Activated naive CD8-positive, alpha-beta T cell treated with anti-CD3 and anti-CD28 coated beads for 36 hours (primary cell): ENCODE measurements at regions not wholly inside any gene's neighbourhood (a gene's known extent, or its start where the extent isn't known, plus 50 kb on each side); places are given as distances from the start of the nearest gene placed in this dataset.
A peak's percentile ranks its signal among the peaks of the same experiment; 100 is the strongest.

Experiments
- DNase-seq: peaks from one replicate; pipeline ENCODE4 v3.0.0; 2021
- H3K27ac Mint-ChIP-seq: one replicate; pipeline ENCODE4 v1.8.0; 2022; ENCODE audit warnings: mild to moderate bottlenecking, moderate library complexity, mixed read lengths
- H3K27me3 Mint-ChIP-seq: one replicate; pipeline ENCODE4 v1.8.0; 2022; ENCODE audit warnings: mild to moderate bottlenecking, mixed read lengths
- H3K36me3 Mint-ChIP-seq: one replicate; pipeline ENCODE4 v1.8.0; 2021; ENCODE audit warnings: mild to moderate bottlenecking, mixed read lengths
- H3K4me1 Mint-ChIP-seq: one replicate; pipeline ENCODE4 v1.8.0; 2021; ENCODE audit warnings: mixed read lengths
- H3K4me3 Mint-ChIP-seq: one replicate; pipeline ENCODE4 v1.8.0; 2022; ENCODE audit warnings: mild to moderate bottlenecking, moderate library complexity, mixed read lengths
- H3K9me3 Mint-ChIP-seq: one replicate; pipeline ENCODE4 v1.8.0; 2022; ENCODE audit warnings: mixed read lengths

- H3K9me3 Mint-ChIP-seq = peaks cover 13% of the 10 kb centered on the region
- H3K4me1 Mint-ChIP-seq = no peaks in the 10 kb centered on the region
- DNase-seq = no peak
- no peak overlapping the region for H3K27ac Mint-ChIP-seq
- H3K4me3 Mint-ChIP-seq = no peak overlapping the region
- H3K27me3 Mint-ChIP-seq = peaks cover 9% of the 10 kb centered on the region
- H3K36me3 Mint-ChIP-seq = no peaks in the 10 kb centered on the region
These were observed 97.1 kb upstream of the SLC66A3 start for GRCh38 chr2:11058129-11058528.

GRCh38 chr2:11060376-11061169 lies 94.7 kb upstream of the SLC66A3 start:
- Mint-ChIP-seq H3K27ac (no peak overlapping the region), H3K27me3 (peaks cover 16% of the 10 kb centered on the region), H3K4me1 (no peaks in the 10 kb centered on the region), H3K36me3 (no peaks in the 10 kb centered on the region), H3K9me3 (peaks cover 15% of the 10 kb centered on the region), H3K4me3 (no peak overlapping the region)
- no peak for DNase-seq

GRCh38 chr2:11065833-11066485 lies 89.3 kb upstream of the SLC66A3 start:
- peaks cover under 1% of the 10 kb centered on the region for H3K4me1 Mint-ChIP-seq
- no peak for DNase-seq
- H3K27me3 Mint-ChIP-seq = peaks cover 20% of the 10 kb centered on the region
- H3K4me3 Mint-ChIP-seq = no peak overlapping the region
- H3K36me3 Mint-ChIP-seq = no peaks in the 10 kb centered on the region
- no peak overlapping the region for H3K27ac Mint-ChIP-seq
- peaks cover 4% of the 10 kb centered on the region for H3K9me3 Mint-ChIP-seq

GRCh38 chr2:11067221-11068078 lies 87.8 kb upstream of the SLC66A3 start:
- DNase-seq = no peak
- Mint-ChIP-seq H3K4me1 (peaks cover 2% of the 10 kb centered on the region), H3K4me3 (no peak overlapping the region), H3K27ac (no peak overlapping the region), H3K36me3 (no peaks in the 10 kb centered on the region), H3K27me3 (peaks cover 26% of the 10 kb centered on the region), H3K9me3 (peaks cover 3% of the 10 kb centered on the region)

GRCh38 chr2:11068079-11068741 lies 87.1 kb upstream of the SLC66A3 start:
- Mint-ChIP-seq H3K27ac (no peak overlapping the region), H3K9me3 (peaks cover 1% of the 10 kb centered on the region), H3K4me1 (peaks cover 2% of the 10 kb centered on the region), H3K4me3 (no peak overlapping the region), H3K36me3 (no peaks in the 10 kb centered on the region), H3K27me3 (peaks cover 34% of the 10 kb centered on the region)
- DNase-seq = no peak

GRCh38 chr2:11068856-11069526 lies 86.3 kb upstream of the SLC66A3 start:
- Mint-ChIP-seq H3K27ac (no peak overlapping the region), H3K27me3 (peaks cover 38% of the 10 kb centered on the region), H3K36me3 (no peaks in the 10 kb centered on the region), H3K4me1 (peaks cover 2% of the 10 kb centered on the region), H3K4me3 (no peak overlapping the region), H3K9me3 (no peaks in the 10 kb centered on the region)
- DNase-seq = no peak

- no peaks in the 10 kb centered on the region for H3K36me3 Mint-ChIP-seq
- H3K9me3 Mint-ChIP-seq = no peaks in the 10 kb centered on the region
- no peak for DNase-seq
- no peak overlapping the region for H3K4me3 Mint-ChIP-seq
- no peak overlapping the region for H3K27ac Mint-ChIP-seq
- peaks cover 36% of the 10 kb centered on the region for H3K27me3 Mint-ChIP-seq
- peaks cover 2% of the 10 kb centered on the region for H3K4me1 Mint-ChIP-seq
These were observed 85.6 kb upstream of the SLC66A3 start for GRCh38 chr2:11069566-11070185.

- Mint-ChIP-seq H3K36me3 (no peaks in the 10 kb centered on the region), H3K4me1 (peaks cover 2% of the 10 kb centered on the region), H3K4me3 (no peak overlapping the region), H3K9me3 (no peaks in the 10 kb centered on the region), H3K27me3 (peaks cover 34% of the 10 kb centered on the region), H3K27ac (no peak overlapping the region)
- DNase-seq = peak; percentile 6
These were observed 84.1 kb upstream of the SLC66A3 start for GRCh38 chr2:11071211-11071610.

- Mint-ChIP-seq H3K4me1 (peaks cover 2% of the 10 kb centered on the region), H3K36me3 (no peaks in the 10 kb centered on the region), H3K9me3 (no peaks in the 10 kb centered on the region), H3K4me3 (no peak overlapping the region), H3K27me3 (peaks cover 37% of the 10 kb centered on the region), H3K27ac (no peak overlapping the region)
- DNase-seq = no peak
These were observed 83.3 kb upstream of the SLC66A3 start for GRCh38 chr2:11071939-11072338.

- Mint-ChIP-seq H3K4me1 (peaks cover 2% of the 10 kb centered on the region), H3K27ac (no peak overlapping the region), H3K27me3 (peaks cover 40% of the 10 kb centered on the region), H3K36me3 (no peaks in the 10 kb centered on the region), H3K4me3 (no peak overlapping the region), H3K9me3 (no peaks in the 10 kb centered on the region)
- no peak for DNase-seq
These were observed 82.7 kb upstream of the SLC66A3 start for GRCh38 chr2:11072550-11072949.

- Mint-ChIP-seq H3K9me3 (no peaks in the 10 kb centered on the region), H3K27ac (no peak overlapping the region), H3K36me3 (no peaks in the 10 kb centered on the region), H3K4me3 (no peak overlapping the region), H3K27me3 (peaks cover 45% of the 10 kb centered on the region), H3K4me1 (peaks cover 2% of the 10 kb centered on the region)
- no peak for DNase-seq
These were observed 82.0 kb upstream of the SLC66A3 start for GRCh38 chr2:11073251-11073650.

- H3K27ac Mint-ChIP-seq = no peak overlapping the region
- H3K9me3 Mint-ChIP-seq = no peaks in the 10 kb centered on the region
- DNase-seq = no peak
- H3K36me3 Mint-ChIP-seq = no peaks in the 10 kb centered on the region
- no peak overlapping the region for H3K4me3 Mint-ChIP-seq
- peaks cover 2% of the 10 kb centered on the region for H3K4me1 Mint-ChIP-seq
- peaks cover 42% of the 10 kb centered on the region for H3K27me3 Mint-ChIP-seq
These were observed 81.5 kb upstream of the SLC66A3 start for GRCh38 chr2:11073776-11074175.

GRCh38 chr2:11074246-11074820 lies 80.9 kb upstream of the SLC66A3 start:
- H3K9me3 Mint-ChIP-seq = no peaks in the 10 kb centered on the region
- peaks cover 39% of the 10 kb centered on the region for H3K27me3 Mint-ChIP-seq
- no peaks in the 10 kb centered on the region for H3K36me3 Mint-ChIP-seq
- no peak overlapping the region for H3K4me3 Mint-ChIP-seq
- H3K27ac Mint-ChIP-seq = no peak overlapping the region
- no peak for DNase-seq
- H3K4me1 Mint-ChIP-seq = peaks cover 2% of the 10 kb centered on the region

- no peak overlapping the region for H3K4me3 Mint-ChIP-seq
- H3K9me3 Mint-ChIP-seq = no peaks in the 10 kb centered on the region
- H3K27me3 Mint-ChIP-seq = peaks cover 36% of the 10 kb centered on the region
- H3K4me1 Mint-ChIP-seq = peaks cover 2% of the 10 kb centered on the region
- no peaks in the 10 kb centered on the region for H3K36me3 Mint-ChIP-seq
- H3K27ac Mint-ChIP-seq = no peak overlapping the region
- no peak for DNase-seq
These were observed 80.0 kb upstream of the SLC66A3 start for GRCh38 chr2:11075221-11075620.
